GM23338 (cell line): ENCODE measurements at regions not wholly inside any gene's neighbourhood (a gene's known extent, or its start where the extent isn't known, plus 50 kb on each side); places are given as distances from the start of the nearest gene placed in this dataset.

Source experiments
- ATAC-seq: fragments of 200-7000 bp; cut with Tn5 transposase; 3 replicates; pipeline ENCODE4 v1.9.1; 2020
- DNase-seq: peaks from one replicate; pipeline ENCODE4 v3.0.0-alpha.2; 2015; ENCODE audit warnings: low spot score
- H2AFZ ChIP-seq: fragments of 200-600 bp; sonication (generic); 2 replicates; pipeline ENCODE4 v1.8.0; 2016; ENCODE audit warnings: antibody characterized with exemption, mild to moderate bottlenecking, moderate library complexity
- H3F3A ChIP-seq: fragments of 200-600 bp; sonication (generic); replicated peaks from 2 replicates; pipeline ENCODE4 v1.8.0; 2017; ENCODE audit warnings: antibody characterized with exemption, mixed run types, low read depth
- H3K27ac ChIP-seq: fragments of 200-600 bp; sonication (generic); 2 replicates; pipeline ENCODE4 v1.6.1; 2016; ENCODE audit warnings: low read depth
- H3K27me3 ChIP-seq: fragments of 200-600 bp; sonication (generic); 2 replicates; pipeline ENCODE4 v1.8.0; 2016; ENCODE audit warnings: mild to moderate bottlenecking, mixed run types, moderate library complexity; ENCODE audit not compliant: insufficient read depth
- H3K36me3 ChIP-seq: fragments of 200-600 bp; sonication (generic); 2 replicates; pipeline ENCODE4 v1.8.0; 2016; ENCODE audit warnings: mild to moderate bottlenecking; ENCODE audit not compliant: insufficient read depth
- H3K4me1 ChIP-seq: fragments of 200-600 bp; sonication (generic); 2 replicates; pipeline ENCODE4 v1.8.0; 2016; ENCODE audit warnings: mild to moderate bottlenecking, moderate library complexity; ENCODE audit not compliant: insufficient read depth
- H3K4me2 ChIP-seq: fragments of 200-600 bp; sonication (generic); 2 replicates; pipeline ENCODE4 v1.7.1; 2017; ENCODE audit warnings: mixed run types
- H3K4me3 ChIP-seq: fragments of 200-600 bp; sonication (generic); 2 replicates; pipeline ENCODE4 v1.6.1; 2016; ENCODE audit warnings: mixed run types
- H3K79me2 ChIP-seq: fragments of 200-600 bp; sonication (generic); replicated peaks from 2 replicates; pipeline ENCODE4 v1.8.0; 2017; ENCODE audit warnings: mild to moderate bottlenecking; ENCODE audit not compliant: insufficient read depth
- H3K9me2 ChIP-seq: fragments of 200-600 bp; sonication (generic); 2 replicates; pipeline ENCODE4 v1.8.0; 2017; ENCODE audit not compliant: insufficient read depth
- H4K20me1 ChIP-seq: fragments of 200-600 bp; sonication (generic); replicated peaks from 2 replicates; pipeline ENCODE4 v1.8.0; 2017; ENCODE audit warnings: mild to moderate bottlenecking; ENCODE audit not compliant: insufficient read depth
- H3K27ac Mint-ChIP-seq: 2 replicates; pipeline ENCODE4 v1.8.0; 2020; ENCODE audit warnings: inconsistent platforms, mild to moderate bottlenecking, moderate library complexity, mixed read lengths
- H3K27me3 Mint-ChIP-seq: 3 replicates; pipeline ENCODE4 v1.8.0; 2022; ENCODE audit warnings: low read depth, mild to moderate bottlenecking, moderate library complexity, mixed read lengths, inconsistent platforms; ENCODE audit not compliant: insufficient read depth, poor library complexity
- H3K36me3 Mint-ChIP-seq: 3 replicates; pipeline ENCODE4 v1.8.0; 2021; ENCODE audit warnings: low read depth, mild to moderate bottlenecking, inconsistent platforms, moderate library complexity, mixed read lengths
- H3K4me1 Mint-ChIP-seq: 3 replicates; pipeline ENCODE4 v1.8.0; 2020; ENCODE audit warnings: mild to moderate bottlenecking, inconsistent platforms, mixed read lengths
- H3K4me3 Mint-ChIP-seq: 3 replicates; pipeline ENCODE4 v1.8.0; 2021; ENCODE audit warnings: moderate library complexity, mild to moderate bottlenecking, inconsistent platforms, mixed read lengths
- H3K9me3 Mint-ChIP-seq: 3 replicates; pipeline ENCODE4 v1.8.0; 2020; ENCODE audit warnings: moderate library complexity, mild to moderate bottlenecking, inconsistent platforms, mixed read lengths
- CREB1 ChIP-seq: fragments of 250-450 bp; sonication (Bioruptor Pico); IDR thresholded peaks from 2 replicates; pipeline ENCODE4 v1.5.0; 2020; ENCODE audit warnings: low read depth, mild to moderate bottlenecking, moderate library complexity
- EZH2 ChIP-seq: fragments of 200-600 bp; sonication (generic); IDR thresholded peaks from one replicate; pipeline ENCODE4 v1.8.0; 2017; ENCODE audit warnings: antibody characterized with exemption, mild to moderate bottlenecking, low read depth; ENCODE audit not compliant: unreplicated experiment
- EZH2phosphoT487 ChIP-seq: fragments of 200-600 bp; sonication (generic); IDR thresholded peaks from one replicate; pipeline ENCODE4 v1.8.1; 2018; ENCODE audit warnings: antibody characterized with exemption; ENCODE audit not compliant: unreplicated experiment
- JUNB ChIP-seq: IDR thresholded peaks from one replicate; pipeline ENCODE4 v1.6.1; 2016; ENCODE audit warnings: antibody characterized with exemption; ENCODE audit not compliant: unreplicated experiment
- NANOG ChIP-seq: IDR thresholded peaks from 2 replicates; pipeline ENCODE4 v1.6.1; 2016; ENCODE audit warnings: antibody characterized with exemption, borderline replicate concordance
- POLR2AphosphoS5 ChIP-seq: IDR thresholded peaks from 2 replicates; pipeline ENCODE4 v1.6.1; 2016; ENCODE audit warnings: antibody characterized with exemption, low read depth
- STAT1 ChIP-seq: IDR thresholded peaks from one replicate; pipeline ENCODE4 v1.6.1; 2016; ENCODE audit warnings: antibody characterized with exemption; ENCODE audit not compliant: unreplicated experiment
- ZNF114 ChIP-seq: fragments of 250-450 bp; sonication (Bioruptor Pico); IDR thresholded peaks from 2 replicates; pipeline ENCODE4 v1.5.0; 2020; ENCODE audit warnings: mild to moderate bottlenecking, moderate library complexity
- ZNF331 ChIP-seq: fragments of 250-450 bp; sonication (Bioruptor Pico); IDR thresholded peaks from 2 replicates; pipeline ENCODE4 v1.5.0; 2020; ENCODE audit warnings: low read depth, mild to moderate bottlenecking, moderate library complexity
- ZNF462 ChIP-seq: fragments of 250-450 bp; sonication (Bioruptor Pico); IDR thresholded peaks from 2 replicates; pipeline ENCODE4 v1.5.0; 2020; ENCODE audit warnings: mild to moderate bottlenecking, moderate library complexity
- TF ChIP-seq, protein P1 (sequence below): IDR thresholded peaks from one replicate; pipeline ENCODE4 v1.6.1; 2018; ENCODE audit warnings: antibody characterized with exemption; ENCODE audit not compliant: unreplicated experiment
- TF ChIP-seq, protein P2 (sequence below): IDR thresholded peaks from 2 replicates; pipeline ENCODE4 v1.6.1; 2016; ENCODE audit warnings: antibody characterized with exemption
- TF ChIP-seq, protein P3 (sequence below), 2 experiments: fragments of 200-600 bp in 1 of 2; sonication (generic) in 1 of 2; conservative IDR thresholded peaks; 2 replicates each; pipeline versions ENCODE4 v1.5.1 to v1.6.1; 2016 to 2017; ENCODE audit warnings: antibody characterized with exemption in 2 of 2, low read depth in 2 of 2, mild to moderate bottlenecking in 2 of 2, moderate library complexity in 1 of 2

GRCh38 chr4:160251522-160252170 is 1148.8 kb downstream of the RAPGEF2 start:
- no peaks in the 10 kb centered on the region for H3K36me3 ChIP-seq
- Mint-ChIP-seq H3K4me3 (no peak overlapping the region), H3K36me3 (no peaks in the 10 kb centered on the region), H3K9me3 (peaks cover 4% of the 10 kb centered on the region; the same call in 2 of the 3 replicates), H3K27ac (no peak overlapping the region), H3K27me3 (no peaks in the 10 kb centered on the region), H3K4me1 (no peaks in the 10 kb centered on the region; the same call in 2 of the 3 replicates)
- H3K4me1 ChIP-seq: no peaks in the 10 kb centered on the region
- H3K4me2 ChIP-seq: no peak overlapping the region
- DNase-seq (no peak), ATAC-seq (no peak)
- no peaks in the 10 kb centered on the region for H3F3A ChIP-seq
- no peaks in the 10 kb centered on the region for H3K9me2 ChIP-seq
- no peak overlapping the region for H3K27ac ChIP-seq
- H2AFZ ChIP-seq: no peak overlapping the region; the same call in 1 of the 2 replicates
- no peaks in the 10 kb centered on the region for H4K20me1 ChIP-seq
- H3K27me3 ChIP-seq: no peaks in the 10 kb centered on the region
- H3K4me3 ChIP-seq: no peak overlapping the region
- no peak for TF ChIP-seq NANOG
- no peak for TF ChIP-seq JUNB
- TF ChIP-seq, protein P1, sequence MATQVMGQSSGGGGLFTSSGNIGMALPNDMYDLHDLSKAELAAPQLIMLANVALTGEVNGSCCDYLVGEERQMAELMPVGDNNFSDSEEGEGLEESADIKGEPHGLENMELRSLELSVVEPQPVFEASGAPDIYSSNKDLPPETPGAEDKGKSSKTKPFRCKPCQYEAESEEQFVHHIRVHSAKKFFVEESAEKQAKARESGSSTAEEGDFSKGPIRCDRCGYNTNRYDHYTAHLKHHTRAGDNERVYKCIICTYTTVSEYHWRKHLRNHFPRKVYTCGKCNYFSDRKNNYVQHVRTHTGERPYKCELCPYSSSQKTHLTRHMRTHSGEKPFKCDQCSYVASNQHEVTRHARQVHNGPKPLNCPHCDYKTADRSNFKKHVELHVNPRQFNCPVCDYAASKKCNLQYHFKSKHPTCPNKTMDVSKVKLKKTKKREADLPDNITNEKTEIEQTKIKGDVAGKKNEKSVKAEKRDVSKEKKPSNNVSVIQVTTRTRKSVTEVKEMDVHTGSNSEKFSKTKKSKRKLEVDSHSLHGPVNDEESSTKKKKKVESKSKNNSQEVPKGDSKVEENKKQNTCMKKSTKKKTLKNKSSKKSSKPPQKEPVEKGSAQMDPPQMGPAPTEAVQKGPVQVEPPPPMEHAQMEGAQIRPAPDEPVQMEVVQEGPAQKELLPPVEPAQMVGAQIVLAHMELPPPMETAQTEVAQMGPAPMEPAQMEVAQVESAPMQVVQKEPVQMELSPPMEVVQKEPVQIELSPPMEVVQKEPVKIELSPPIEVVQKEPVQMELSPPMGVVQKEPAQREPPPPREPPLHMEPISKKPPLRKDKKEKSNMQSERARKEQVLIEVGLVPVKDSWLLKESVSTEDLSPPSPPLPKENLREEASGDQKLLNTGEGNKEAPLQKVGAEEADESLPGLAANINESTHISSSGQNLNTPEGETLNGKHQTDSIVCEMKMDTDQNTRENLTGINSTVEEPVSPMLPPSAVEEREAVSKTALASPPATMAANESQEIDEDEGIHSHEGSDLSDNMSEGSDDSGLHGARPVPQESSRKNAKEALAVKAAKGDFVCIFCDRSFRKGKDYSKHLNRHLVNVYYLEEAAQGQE: no peak
- TF ChIP-seq EZH2phosphoT487: no peak
- TF ChIP-seq STAT1: no peak
- TF ChIP-seq, protein P2, sequence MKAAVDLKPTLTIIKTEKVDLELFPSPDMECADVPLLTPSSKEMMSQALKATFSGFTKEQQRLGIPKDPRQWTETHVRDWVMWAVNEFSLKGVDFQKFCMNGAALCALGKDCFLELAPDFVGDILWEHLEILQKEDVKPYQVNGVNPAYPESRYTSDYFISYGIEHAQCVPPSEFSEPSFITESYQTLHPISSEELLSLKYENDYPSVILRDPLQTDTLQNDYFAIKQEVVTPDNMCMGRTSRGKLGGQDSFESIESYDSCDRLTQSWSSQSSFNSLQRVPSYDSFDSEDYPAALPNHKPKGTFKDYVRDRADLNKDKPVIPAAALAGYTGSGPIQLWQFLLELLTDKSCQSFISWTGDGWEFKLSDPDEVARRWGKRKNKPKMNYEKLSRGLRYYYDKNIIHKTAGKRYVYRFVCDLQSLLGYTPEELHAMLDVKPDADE: no peak
- TF ChIP-seq ZNF114 (CRISPR knock-in tag): no peak
- no peak for TF ChIP-seq ZNF462 (CRISPR knock-in tag)
- TF ChIP-seq, protein P3, sequence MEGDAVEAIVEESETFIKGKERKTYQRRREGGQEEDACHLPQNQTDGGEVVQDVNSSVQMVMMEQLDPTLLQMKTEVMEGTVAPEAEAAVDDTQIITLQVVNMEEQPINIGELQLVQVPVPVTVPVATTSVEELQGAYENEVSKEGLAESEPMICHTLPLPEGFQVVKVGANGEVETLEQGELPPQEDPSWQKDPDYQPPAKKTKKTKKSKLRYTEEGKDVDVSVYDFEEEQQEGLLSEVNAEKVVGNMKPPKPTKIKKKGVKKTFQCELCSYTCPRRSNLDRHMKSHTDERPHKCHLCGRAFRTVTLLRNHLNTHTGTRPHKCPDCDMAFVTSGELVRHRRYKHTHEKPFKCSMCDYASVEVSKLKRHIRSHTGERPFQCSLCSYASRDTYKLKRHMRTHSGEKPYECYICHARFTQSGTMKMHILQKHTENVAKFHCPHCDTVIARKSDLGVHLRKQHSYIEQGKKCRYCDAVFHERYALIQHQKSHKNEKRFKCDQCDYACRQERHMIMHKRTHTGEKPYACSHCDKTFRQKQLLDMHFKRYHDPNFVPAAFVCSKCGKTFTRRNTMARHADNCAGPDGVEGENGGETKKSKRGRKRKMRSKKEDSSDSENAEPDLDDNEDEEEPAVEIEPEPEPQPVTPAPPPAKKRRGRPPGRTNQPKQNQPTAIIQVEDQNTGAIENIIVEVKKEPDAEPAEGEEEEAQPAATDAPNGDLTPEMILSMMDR (conservative IDR thresholded peaks at IDR 0.05; ENCODE audit: low read depth in 2 of 2): no peak
- no peak for TF ChIP-seq POLR2AphosphoS5
- TF ChIP-seq EZH2: no peak
- TF ChIP-seq ZNF331: no peak
- no peak for TF ChIP-seq CREB1 (CRISPR knock-in tag)
- H3K79me2 ChIP-seq: no peaks in the 10 kb centered on the region
